Adrenal gland (tissue), 9 donors: ENCODE measurements at regions not wholly inside any gene's neighbourhood (a gene's known extent, or its start where the extent isn't known, plus 50 kb on each side); places are given as distances from the start of the nearest gene placed in this dataset.

Source experiments
- DNase-seq, 7 donors: peaks; one replicate each; pipeline ENCODE4 v3.0.0-alpha.2; 2019 to 2020
- H3K27ac ChIP-seq, 5 donors: fragments of 200-600 bp; sonication (generic) in 4 of 5; 1 replicate in 3 of 5; 2 replicates in 2 of 5; pipeline versions ENCODE4 v1.5.1 to v1.8.0; 2016 to 2020; ENCODE audit warnings: mild to moderate bottlenecking in 1 of 5
- H3K27me3 ChIP-seq: fragments of 200-600 bp; 2 replicates; pipeline ENCODE4 v1.8.0; 2021
- H3K36me3 ChIP-seq, 2 donors: fragments of 200-600 bp; replicated peaks in 1 of 2; 1 replicate in 1 of 2; 2 replicates in 1 of 2; pipeline versions ENCODE4 v1.5.1 to v1.8.0; 2018 to 2022
- H3K4me1 ChIP-seq, 2 donors: fragments of 200-600 bp; replicated peaks in 1 of 2; 1 replicate in 1 of 2; 2 replicates in 1 of 2; pipeline versions ENCODE4 v1.5.1 to v1.8.0; 2018 to 2021
- H3K4me3 ChIP-seq, 4 donors: fragments of 200-600 bp; sonication (generic) in 3 of 4; one replicate each; pipeline ENCODE4 v1.5.1; 2016 to 2018
- H3K9me3 ChIP-seq, 3 donors: fragments of 200-600 bp; sonication (generic) in 1 of 3; replicated peaks in 1 of 3; 1 replicate in 2 of 3; 2 replicates in 1 of 3; pipeline versions ENCODE4 v1.5.1 to v1.8.0; 2016 to 2021
- CTCF ChIP-seq, 6 experiments: fragments of 450-650 bp in 4 of 6; fragments of 200-600 bp in 2 of 6; sonication (generic) in 1 of 6; IDR thresholded peaks; 1 replicate in 5 of 6; 2 replicates in 1 of 6; pipeline versions ENCODE4 v1.5.1 to v1.8.0; 2016 to 2021; ENCODE audit warnings: antibody characterized with exemption in 6 of 6, mild to moderate bottlenecking in 2 of 6, moderate library complexity in 1 of 6
- POLR2A ChIP-seq, 2 donors: fragments of 450-650 bp; IDR thresholded peaks; one replicate each; pipeline ENCODE4 v1.6.1; 2017; ENCODE audit warnings: antibody characterized with exemption in 2 of 2, mild to moderate bottlenecking in 2 of 2, moderate library complexity in 1 of 2
- WGBS, 4 donors: extraction: QIAGEN DNeasy Blood & Tissue Kit in 2 of 4; methylation state at CpG; one replicate each; pipeline versions ENCODE4 v1.1.5 to v1.1.7; 2013 to 2017; 5-methylcytosine and 5-hydroxymethylcytosine counted together
- intact Hi-C, 2 donors: fragments of 100-400 bp; cut with DNase I; formaldehyde crosslinking; loops; one replicate each; pipeline versions ENCODE4 v1.14.1 to v1.15.0; 2022 to 2023
- donor health status: healthy with polysubstance abuse.
- donor health status: Bipolar disorder and iron deficiency.
- donor health status: DM: yes; HTN: yes; CAD: no.
- donor health status: DM: no; HTN: no; CAD: no.
- donor health status: DM: no; HTN: no; CAD: no.

- intact Hi-C loops, result no loop called here
- Histone ChIP-seq H3K27ac (no peak overlapping the region), H3K4me3 (no peak overlapping the region), H3K9me3 (no peaks in the 10 kb centered on the region), H3K27me3 (no peaks in the 10 kb centered on the region), H3K36me3 (no peaks in the 10 kb centered on the region), H3K4me1 (no peaks in the 10 kb centered on the region)
- no peak for DNase-seq
- no peak for TF ChIP-seq POLR2A (IDR thresholded peaks at IDR 0.05)
- no peak for TF ChIP-seq CTCF (IDR thresholded peaks at IDR 0.05)
- WGBS, 4 donors, result 63 to 76% (median 74%) methylated on average over 2 of the region's 2 CpGs
Observed at GRCh38 chr21:24278711-24279110, 1328.6 kb downstream of the MRPL39 start.

GRCh38 chr21:24276204-24276603, 1331.1 kb downstream of the MRPL39 start:
- Histone ChIP-seq H3K27me3 (peaks cover 4% of the 10 kb centered on the region), H3K36me3 (no peaks in the 10 kb centered on the region), H3K4me3 (no peak overlapping the region), H3K4me1 (no peaks in the 10 kb centered on the region), H3K9me3 (no peaks in the 10 kb centered on the region), H3K27ac (no peak overlapping the region)
- intact Hi-C loops, result no loop called here
- DNase-seq, result no peak
- TF ChIP-seq POLR2A (IDR thresholded peaks at IDR 0.05) (no peak), CTCF (IDR thresholded peaks at IDR 0.05) (no peak)

- WGBS, 4 donors, result 35 to 54% (median 39%) methylated on average over 1 of the region's 1 CpG
- no peak overlapping the region for H3K4me3 ChIP-seq
- H3K4me1 ChIP-seq, result no peaks in the 10 kb centered on the region
- TF ChIP-seq POLR2A (IDR thresholded peaks at IDR 0.05) (no peak), CTCF (IDR thresholded peaks at IDR 0.05) (no peak)
- H3K36me3 ChIP-seq, result no peaks in the 10 kb centered on the region
- DNase-seq, result no peak
- H3K27me3 ChIP-seq, result peaks cover 4% of the 10 kb centered on the region
- intact Hi-C loops, result no loop called here
- H3K27ac ChIP-seq, result no peak overlapping the region
- H3K9me3 ChIP-seq, result no peaks in the 10 kb centered on the region
Observed at GRCh38 chr21:24275616-24276015, 1331.7 kb downstream of the MRPL39 start.

GRCh38 chr21:24272521-24272938, 1334.8 kb downstream of the MRPL39 start:
- Histone ChIP-seq H3K27me3 (peaks cover 4% of the 10 kb centered on the region), H3K4me1 (no peaks in the 10 kb centered on the region), H3K27ac (no peak overlapping the region), H3K4me3 (no peak overlapping the region), H3K9me3 (no peaks in the 10 kb centered on the region), H3K36me3 (no peaks in the 10 kb centered on the region)
- 33 to 43% (median 38%) methylated on average over 3 to 4 of the region's 4 CpGs for WGBS, 4 donors
- TF ChIP-seq POLR2A (IDR thresholded peaks at IDR 0.05) (no peak), CTCF (IDR thresholded peaks at IDR 0.05) (no peak)
- intact Hi-C loops, result no loop called here
- DNase-seq, result no peak
